HCT116 (cell line): ENCODE measurements at regions not wholly inside any gene's neighbourhood (a gene's known extent, or its start where the extent isn't known, plus 50 kb on each side); places are given as distances from the start of the nearest gene placed in this dataset.

ENCODE experiments used
- ATAC-seq: fragments of 200-7000 bp; cut with Tn5 transposase; 2 replicates; pipeline ENCODE4 v1.9.1; 2020; ENCODE audit warnings: mild to moderate bottlenecking, moderate library complexity
- BruUV-seq: library from RNA; stranded (reverse); fragments of 400-500 nt; replicated peaks from 2 replicates; lab custom pipeline; 2021; lab: Mats Ljungman, UMichigan
- CTCF ChIA-PET: fragments of 300-600 bp; sonication (Branson Sonifier 250); formaldehyde crosslinking; loops from one replicate; lab custom pipeline; 2021; ENCODE audit warnings: antibody characterized with exemption; lab: Charles Lee
- POLR2A ChIA-PET: fragments of 300-600, 350-600 bp; sonication (Branson Sonifier 250); formaldehyde crosslinking; loops from one replicate; lab custom pipeline; 2021; ENCODE audit warnings: antibody characterized with exemption; lab: Charles Lee
- RAD21 ChIA-PET, 2 experiments: fragments of 300-600 bp; sonication (Branson Sonifier 250); formaldehyde crosslinking; loops; one replicate each; lab custom pipeline; 2023; ENCODE audit warnings: low total read pairs in 2 of 2; ENCODE audit not compliant: uncharacterized antibody in 2 of 2, unreplicated experiment in 2 of 2, low non-redundant PET in 1 of 2; lab: Charles Lee
- DNase-seq: peaks from one replicate; pipeline ENCODE4 v3.0.0-alpha.2; 2010; ENCODE audit warnings: low read depth, low spot score
- H2AFZ ChIP-seq: fragments of 200-600 bp; shearing (Covaris generic), sonication (generic); 2 replicates; pipeline ENCODE4 v1.6.1; 2017; ENCODE audit warnings: low read depth, mixed run types, mixed read lengths, antibody characterized with exemption, low read length; ENCODE audit not compliant: poor library complexity, severe bottlenecking
- H3K27ac ChIP-seq: 2 replicates; pipeline ENCODE4 v1.5.1; 2012; ENCODE audit warnings: low read depth, low read length
- H3K27me3 ChIP-seq: fragments of 200-600 bp; sonication (generic); 2 replicates; pipeline ENCODE4 v1.6.1; 2016; ENCODE audit warnings: mixed run types, low read length, mixed read lengths; ENCODE audit not compliant: insufficient read depth
- H3K36me3 ChIP-seq, 2 experiments: fragments of 200-500 bp in 1 of 2; fragments of 200-600 bp in 1 of 2; sonication (Bioruptor generic) in 1 of 2; sonication (generic) in 1 of 2; 2 replicates each; pipeline versions ENCODE4 v1.5.1 to v1.6.1; 2014 to 2016; ENCODE audit warnings: low read length in 2 of 2, inconsistent platforms in 1 of 2, mixed read lengths in 1 of 2, mixed run types in 1 of 2; ENCODE audit not compliant: insufficient read depth in 2 of 2, control insufficient read depth in 1 of 2
- H3K4me1 ChIP-seq, 2 experiments: fragments of 200-600 bp in 1 of 2; sonication (generic) in 1 of 2; 2 replicates each; pipeline versions ENCODE4 v1.5.1 to v1.6.1; 2012 to 2017; ENCODE audit warnings: low read length in 2 of 2, inconsistent platforms in 1 of 2, mild to moderate bottlenecking in 1 of 2, mixed read lengths in 1 of 2, mixed run types in 1 of 2, moderate library complexity in 1 of 2; ENCODE audit not compliant: insufficient read depth in 2 of 2, control insufficient read depth in 1 of 2
- H3K4me2 ChIP-seq: fragments of 200-600 bp; sonication (generic); 2 replicates; pipeline ENCODE4 v1.6.1; 2017; ENCODE audit warnings: mixed run types, low read length, mixed read lengths
- H3K4me3 ChIP-seq, 2 experiments: fragments of 200-600 bp in 1 of 2; sonication (generic) in 1 of 2; replicated peaks in 1 of 2; 2 replicates each; pipeline ENCODE4 v1.5.1; 2011 to 2016; ENCODE audit warnings: low read length in 2 of 2, control low read depth in 1 of 2, low read depth in 1 of 2, mild to moderate bottlenecking in 1 of 2, mixed read lengths in 1 of 2, mixed run types in 1 of 2
- H3K79me2 ChIP-seq: fragments of 200-600 bp; sonication (generic); 2 replicates; pipeline ENCODE4 v1.6.1; 2017; ENCODE audit warnings: mild to moderate bottlenecking, mixed run types, low read length, moderate library complexity, mixed read lengths; ENCODE audit not compliant: insufficient read depth
- H3K9ac ChIP-seq: fragments of 200-600 bp; sonication (generic); 2 replicates; pipeline ENCODE4 v1.6.1; 2016; ENCODE audit warnings: low read length, mixed read lengths
- H3K9me2 ChIP-seq: fragments of 200-600 bp; sonication (generic), shearing (Covaris generic); 2 replicates; pipeline ENCODE4 v1.6.1; 2017; ENCODE audit warnings: mixed run types, mild to moderate bottlenecking, moderate library complexity; ENCODE audit not compliant: insufficient read depth
- H3K9me3 ChIP-seq, 2 experiments: fragments of 200-500 bp in 1 of 2; fragments of 200-600 bp in 1 of 2; sonication (Bioruptor generic) in 1 of 2; sonication (generic) in 1 of 2; 2 replicates each; pipeline ENCODE4 v1.6.1; 2014 to 2017; ENCODE audit warnings: low read length in 2 of 2, mixed read lengths in 2 of 2, inconsistent platforms in 1 of 2, low read depth in 1 of 2, mild to moderate bottlenecking in 1 of 2, mixed run types in 1 of 2, moderate library complexity in 1 of 2; ENCODE audit not compliant: control insufficient read depth in 1 of 2, insufficient read depth in 1 of 2
- H4K20me1 ChIP-seq: fragments of 200-600 bp; sonication (generic), shearing (Covaris generic); 2 replicates; pipeline ENCODE4 v1.6.1; 2017; ENCODE audit warnings: mixed run types, mild to moderate bottlenecking, moderate library complexity; ENCODE audit not compliant: insufficient read depth
- CEBPB ChIP-seq: IDR thresholded peaks from 2 replicates; pipeline ENCODE4 v1.6.1; 2012; ENCODE audit warnings: low read depth
- ELF1 ChIP-seq: IDR thresholded peaks from 2 replicates; pipeline ENCODE4 v1.6.1; 2012; ENCODE audit warnings: low read depth, borderline replicate concordance
- EZH2phosphoT487 ChIP-seq: fragments of 200-600 bp; IDR thresholded peaks from 2 replicates; pipeline ENCODE4 v1.6.1; 2018; ENCODE audit warnings: antibody characterized with exemption, borderline replicate concordance
- JUND ChIP-seq: IDR thresholded peaks from 2 replicates; pipeline ENCODE4 v1.6.1; 2012
- MAX ChIP-seq: IDR thresholded peaks from 2 replicates; pipeline ENCODE4 v1.6.1; 2012
- RAD21 ChIP-seq: IDR thresholded peaks from 2 replicates; pipeline ENCODE4 v1.6.1; 2012; ENCODE audit warnings: low read depth, mild to moderate bottlenecking
- YY1 ChIP-seq: IDR thresholded peaks from 2 replicates; pipeline ENCODE4 v1.6.1; 2011; ENCODE audit warnings: low read length, low read depth, moderate library complexity, mild to moderate bottlenecking; ENCODE audit not compliant: insufficient replicate concordance; ENCODE audit errors: extremely low read depth
- intact Hi-C: fragments of 100-400 bp; cut with micrococcal nuclease; formaldehyde crosslinking; loops from 2 replicates; pipeline ENCODE4 v1.10.0; 2022

GRCh38 chr12:40515041-40515816 is 177.0 kb upstream of the CNTN1 start:
- Histone ChIP-seq H3K79me2 (no peaks in the 10 kb centered on the region), H3K27me3 (no peaks in the 10 kb centered on the region), H3K4me1 (no peaks in the 10 kb centered on the region), H3K4me3 (no peak overlapping the region), H3K9me3 (no peaks in the 10 kb centered on the region), H2AFZ (no peak overlapping the region), H3K36me3 (no peaks in the 10 kb centered on the region), H3K9me2 (no peaks in the 10 kb centered on the region), H3K4me2 (no peak overlapping the region), H3K9ac (no peak overlapping the region), H3K27ac (no peak overlapping the region), H4K20me1 (no peaks in the 10 kb centered on the region)
- ChIA-PET CTCF (no interaction called here), RAD21 (no interaction called here), POLR2A (no interaction called here)
- intact Hi-C loops, result no loop called here
- TF ChIP-seq RAD21, result no peak
- ATAC-seq (no peak), DNase-seq (no peak)
- no TSS peak for BruUV-seq

GRCh38 chr12:40522837-40523236 is 169.4 kb upstream of the CNTN1 start:
- Histone ChIP-seq H3K27me3 (no peaks in the 10 kb centered on the region), H3K4me3 (no peak overlapping the region), H3K4me2 (no peak overlapping the region), H3K9me3 (no peaks in the 10 kb centered on the region), H3K36me3 (no peaks in the 10 kb centered on the region), H3K9me2 (no peaks in the 10 kb centered on the region), H4K20me1 (no peaks in the 10 kb centered on the region), H3K9ac (no peak overlapping the region), H3K79me2 (no peaks in the 10 kb centered on the region), H3K27ac (no peak overlapping the region), H2AFZ (no peak overlapping the region), H3K4me1 (no peaks in the 10 kb centered on the region)
- CTCF ChIA-PET, result no interaction called here
- intact Hi-C loops, result no loop called here
- ATAC-seq (no peak), DNase-seq (no peak)
- RAD21 ChIA-PET, result no interaction called here
- POLR2A ChIA-PET, result no interaction called here
- no TSS peak for BruUV-seq
- TF ChIP-seq JUND (no peak), ELF1 (no peak), MAX (no peak), CEBPB (no peak), YY1 (no peak), EZH2phosphoT487 (no peak)
